DMS53 treated with DMSO at 0.1 percent for 48 hours (cell line): ENCODE measurements at regions not wholly inside any gene's neighbourhood (a gene's known extent, or its start where the extent isn't known, plus 50 kb on each side); places are given as distances from the start of the nearest gene placed in this dataset.
"Not testable (repeated sequence)": the region's sequence is repeated elsewhere in the genome, so short reads cannot be mapped to it uniquely, and the experiment has no call there.

Source experiments
- DNase-seq: peaks from one replicate; lab custom pipeline; 2025; ENCODE audit not compliant: unreplicated experiment; lab: John Stamatoyannopoulos, UW

DNA sequence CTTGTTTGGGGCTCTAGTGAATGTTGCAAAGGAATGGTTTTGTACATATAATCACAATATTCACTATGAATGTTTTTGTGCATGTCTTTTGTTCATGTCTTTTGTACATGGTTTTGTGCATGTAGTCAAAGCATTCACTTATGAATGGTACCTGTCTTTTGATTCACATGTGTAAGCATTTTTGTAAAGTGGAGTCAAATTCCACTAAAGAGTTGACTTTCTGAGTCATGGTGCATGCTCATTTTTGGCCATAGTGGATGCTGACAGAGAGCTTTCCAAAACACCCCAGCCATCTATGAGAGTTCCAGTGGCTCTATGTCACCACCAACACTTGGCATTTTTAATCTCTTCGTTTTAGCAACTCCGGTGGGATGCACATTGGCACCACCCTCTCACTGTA is 1185.9 kb upstream of the TMEM132C start:
- DNase-seq: no peak

GRCh38 chr12:127083008-127083949 is 1183.7 kb upstream of the TMEM132C start:
- peak; percentile 51 for DNase-seq

- no peak for DNase-seq
These were observed 1165.9 kb upstream of the TMEM132C start for GRCh38 chr12:127101076-127101475.

DNA sequence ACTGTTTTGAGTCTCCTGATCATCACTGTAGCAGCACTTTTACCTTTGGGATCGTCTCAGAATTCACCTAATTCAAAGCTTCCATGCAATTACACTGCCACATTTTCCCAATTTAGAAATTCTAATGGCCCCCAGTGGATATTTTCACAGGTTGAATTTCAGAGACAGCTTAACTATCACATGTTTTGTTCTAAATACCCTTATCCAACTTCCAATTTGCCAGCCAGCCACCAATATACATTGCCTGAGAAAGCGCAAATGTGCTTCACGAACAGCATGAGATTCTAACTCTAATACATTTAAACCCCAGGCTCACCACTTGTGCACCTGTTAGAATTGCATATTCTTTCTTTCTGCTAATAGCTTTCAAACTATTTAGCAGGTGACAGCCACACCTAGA is 1160.9 kb upstream of the TMEM132C start:
- no peak for DNase-seq

GRCh38 chr12:127106697-127107096 is 1160.3 kb upstream of the TMEM132C start:
- DNase-seq: no peak

- no peak for DNase-seq
These were observed 1159.2 kb upstream of the TMEM132C start for GRCh38 chr12:127107744-127108143.

GRCh38 chr12:127108360-127109215 is 1158.4 kb upstream of the TMEM132C start:
- DNase-seq: peak; percentile 15

DNA sequence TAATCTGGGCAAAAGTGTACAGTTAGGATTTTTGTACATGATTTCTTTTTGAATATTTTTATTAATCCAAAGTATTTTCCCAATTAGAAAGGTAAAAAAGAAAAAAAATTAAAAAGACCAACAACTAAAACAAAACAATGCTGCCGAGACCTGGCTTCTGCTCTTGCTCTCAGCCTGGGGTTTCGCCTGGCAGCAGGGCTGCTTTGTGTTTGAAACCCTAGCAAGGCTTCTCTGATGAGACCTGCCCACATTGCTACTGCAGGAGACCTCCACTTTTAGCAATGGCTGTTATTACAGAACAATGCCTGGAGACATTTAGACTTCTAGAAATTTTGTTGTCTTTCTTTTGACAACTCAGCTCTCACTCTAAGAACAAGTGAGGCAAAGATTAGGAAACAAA is 1153.0 kb upstream of the TMEM132C start:
- DNase-seq: no peak

- DNase-seq: no peak
These were observed 1151.4 kb upstream of the TMEM132C start for GRCh38 chr12:127115468-127116035.

GRCh38 chr12:127118251-127118650 is 1148.7 kb upstream of the TMEM132C start:
- DNase-seq: no peak

- DNase-seq: no peak
These were observed 1147.3 kb upstream of the TMEM132C start for GRCh38 chr12:127119600-127120140.

GRCh38 chr12:127120851-127121250 is 1146.1 kb upstream of the TMEM132C start:
- no peak for DNase-seq

DNA sequence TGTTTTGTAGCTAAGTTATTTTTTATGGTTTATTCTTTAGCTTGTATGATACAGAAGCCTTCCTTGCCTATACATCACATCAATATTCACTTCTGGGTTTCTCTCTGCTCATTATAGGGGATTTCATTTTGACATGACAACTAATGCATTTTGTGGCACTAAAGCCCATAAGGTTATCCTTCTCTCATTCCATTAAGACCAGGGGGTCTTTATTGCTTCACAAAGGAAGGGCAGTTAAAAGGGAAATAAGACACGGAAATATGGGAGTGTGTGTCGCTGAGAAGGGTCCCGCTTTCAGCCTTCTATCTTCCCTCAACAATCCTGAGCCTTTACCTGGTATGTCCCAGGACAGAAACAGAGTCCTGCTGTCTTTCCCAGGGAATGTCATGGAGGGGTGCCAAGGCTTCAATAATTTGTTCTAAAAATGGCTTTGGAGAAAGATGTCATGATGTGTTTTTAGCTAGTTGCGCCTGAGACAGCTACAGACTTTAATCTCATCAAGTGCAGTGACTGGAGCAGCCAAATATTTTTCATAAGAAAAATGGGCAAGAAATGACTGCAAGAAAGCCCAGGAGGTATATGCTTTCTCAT is 1145.4 kb upstream of the TMEM132C start:
- DNase-seq: no peak

GRCh38 chr12:127125607-127126259 is 1141.2 kb upstream of the TMEM132C start:
- no peak for DNase-seq

DNA sequence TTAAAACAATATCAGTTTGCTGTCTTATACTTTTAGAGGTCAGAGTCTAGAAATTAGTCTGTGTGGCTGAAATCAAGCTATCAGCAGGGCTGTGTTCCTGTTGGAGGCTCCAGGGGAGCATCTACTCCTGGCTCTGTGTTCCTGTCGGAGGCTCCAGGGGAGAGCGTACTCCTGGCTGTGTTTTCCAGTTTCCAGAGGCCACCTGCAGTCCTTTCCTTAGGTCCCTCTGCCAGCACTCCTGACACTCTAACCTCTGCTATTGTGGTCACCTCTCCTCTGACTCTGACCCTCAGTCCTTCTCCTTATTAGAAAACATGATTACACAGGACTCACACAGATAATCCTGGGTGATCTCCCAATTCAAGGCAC is 1140.7 kb upstream of the TMEM132C start:
- DNase-seq: no peak

GRCh38 chr12:127127897-127128296 is 1139.1 kb upstream of the TMEM132C start:
- DNase-seq: no peak

DNA sequence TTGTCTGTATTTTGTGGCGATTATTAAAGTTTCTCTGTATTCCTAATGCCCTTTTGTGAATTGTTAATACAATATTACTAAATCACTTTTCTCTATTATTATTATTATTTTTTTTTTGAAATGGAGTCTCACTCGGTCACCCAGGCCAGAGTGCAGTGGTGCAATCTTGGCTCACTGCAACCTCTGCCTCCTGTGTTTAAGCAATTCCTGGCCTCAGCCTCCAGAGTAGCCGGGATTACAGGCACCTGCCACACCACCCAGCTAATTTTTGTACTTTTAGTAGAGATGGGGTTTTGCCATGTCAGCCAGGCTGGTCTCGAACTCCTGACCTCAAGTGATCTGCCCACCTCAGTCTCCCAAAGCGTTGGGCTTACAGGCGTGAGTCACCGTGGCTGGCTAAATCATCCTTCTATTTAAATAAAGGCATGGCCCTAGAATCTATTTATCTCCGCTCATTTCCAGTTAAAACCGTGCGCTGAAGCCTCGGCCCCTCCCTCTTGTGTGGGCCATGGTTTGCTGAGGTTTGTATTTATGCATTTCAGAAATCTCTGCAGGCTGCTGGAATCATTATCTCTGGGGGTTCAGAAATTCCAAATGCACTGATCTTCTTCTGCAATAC is 1136.4 kb upstream of the TMEM132C start:
- no peak for DNase-seq

DNA sequence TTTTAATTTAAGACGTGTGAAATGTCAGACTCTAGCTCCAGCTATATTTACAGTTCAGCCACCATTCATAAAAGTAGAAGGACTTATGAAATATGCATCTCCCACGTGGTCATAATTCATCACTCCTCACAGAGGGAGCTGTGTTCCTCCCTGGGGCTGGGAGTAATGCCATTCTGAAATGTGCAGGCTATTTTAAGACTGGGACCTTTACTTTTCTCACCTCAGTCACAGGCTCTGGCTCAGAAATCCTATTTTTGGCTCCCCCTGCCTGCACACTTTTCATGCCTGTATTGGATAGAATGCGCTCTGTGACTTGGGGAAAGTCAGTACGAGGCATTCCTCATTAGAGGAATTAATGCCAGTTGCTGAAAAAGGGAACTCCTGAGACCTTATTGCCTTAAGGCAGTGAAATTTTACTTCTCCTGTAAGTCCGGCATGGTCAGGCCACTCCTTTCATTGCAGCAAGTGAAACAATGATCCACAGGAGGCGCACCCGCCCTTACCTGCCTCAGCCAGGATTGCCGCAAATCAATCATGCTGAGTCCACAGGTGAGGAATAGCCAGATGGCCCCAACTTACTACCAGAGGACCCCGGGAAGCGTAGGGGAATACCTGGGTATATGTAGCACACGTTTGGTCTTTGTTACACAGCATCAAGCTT is 1133.2 kb upstream of the TMEM132C start:
- DNase-seq: no peak

GRCh38 chr12:127140864-127141484 is 1126.0 kb upstream of the TMEM132C start:
- not testable (repeated sequence) for DNase-seq
